HEK293T (cell line): ENCODE measurements at regions not wholly inside any gene's neighbourhood (a gene's known extent, or its start where the extent isn't known, plus 50 kb on each side); places are given as distances from the start of the nearest gene placed in this dataset.

Source experiments
- BHLHE40 ChIP-seq: fragments of 450-650 bp; IDR thresholded peaks from 2 replicates; pipeline ENCODE4 v1.6.1; 2016; ENCODE audit warnings: mild to moderate bottlenecking, moderate library complexity, borderline replicate concordance
- CTBP1 ChIP-seq: fragments of 450-650 bp; IDR thresholded peaks from 2 replicates; pipeline ENCODE4 v1.6.1; 2016; ENCODE audit warnings: borderline replicate concordance
- ELF4 ChIP-seq: fragments of 450-650 bp; IDR thresholded peaks from 2 replicates; pipeline ENCODE4 v1.6.1; 2017; ENCODE audit warnings: antibody characterized with exemption
- FOXA1 ChIP-seq: fragments of 450-650 bp; IDR thresholded peaks from 2 replicates; pipeline ENCODE4 v1.6.1; 2016; ENCODE audit warnings: mild to moderate bottlenecking
- FOXK2 ChIP-seq: fragments of 450-650 bp; IDR thresholded peaks from 2 replicates; pipeline ENCODE4 v1.6.1; 2016; ENCODE audit warnings: mild to moderate bottlenecking
- FOXM1 ChIP-seq: fragments of 450-650 bp; IDR thresholded peaks from 2 replicates; pipeline ENCODE4 v1.6.1; 2017; ENCODE audit warnings: mild to moderate bottlenecking, borderline replicate concordance
- HDGF ChIP-seq: fragments of 450-650 bp; IDR thresholded peaks from 2 replicates; pipeline ENCODE4 v1.6.1; 2017; ENCODE audit warnings: antibody characterized with exemption, borderline replicate concordance
- L3MBTL2 ChIP-seq: fragments of 450-650 bp; conservative IDR thresholded peaks from 2 replicates; pipeline ENCODE4 v1.6.1; 2016; ENCODE audit warnings: mild to moderate bottlenecking
- SP1 ChIP-seq: fragments of 450-650 bp; IDR thresholded peaks from 2 replicates; pipeline ENCODE4 v1.6.1; 2017
- SUZ12 ChIP-seq: fragments of 450-650 bp; IDR thresholded peaks from 2 replicates; pipeline ENCODE4 v1.6.1; 2016; ENCODE audit warnings: mild to moderate bottlenecking
- TARDBP ChIP-seq: fragments of 450-650 bp; IDR thresholded peaks from 2 replicates; pipeline ENCODE4 v1.6.1; 2016
- ZNF384 ChIP-seq: fragments of 450-650 bp; IDR thresholded peaks from 2 replicates; pipeline ENCODE4 v1.6.1; 2016
- TF ChIP-seq, protein P1 (sequence below): fragments of 450-650 bp; IDR thresholded peaks from 2 replicates; pipeline ENCODE4 v1.6.1; 2016

DNA sequence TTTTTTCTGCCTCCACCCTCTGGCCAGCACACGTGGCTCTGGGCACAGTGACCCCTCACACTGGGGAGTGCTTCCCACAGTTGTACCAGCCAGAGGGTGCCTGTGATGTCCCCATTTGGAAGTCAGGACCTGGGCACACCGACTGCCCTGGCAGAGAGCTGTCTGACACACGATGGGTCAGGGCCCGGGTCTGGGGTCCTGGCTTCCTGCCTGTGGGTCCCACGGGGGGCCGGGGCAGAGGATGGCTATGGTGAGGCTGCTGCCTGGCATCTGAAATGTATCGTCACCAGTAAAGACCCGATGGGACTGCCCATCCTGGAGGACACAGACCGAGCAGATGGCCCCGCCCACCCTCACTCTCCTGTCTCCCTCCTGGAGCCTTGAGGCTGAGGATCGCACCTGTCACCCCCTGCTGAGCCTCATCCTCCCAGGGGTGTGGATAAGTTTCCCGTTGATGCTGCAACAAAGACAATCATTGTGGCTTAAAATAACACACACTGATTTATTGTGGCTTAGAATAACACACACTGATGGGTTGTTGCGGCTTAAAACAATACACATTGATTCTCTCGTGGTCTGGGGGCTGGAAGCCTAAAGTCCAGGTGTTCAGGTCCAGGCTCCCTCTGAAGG is 88.8 kb upstream of the TTC34 start:
- TF ChIP-seq BHLHE40, result no peak
- TF ChIP-seq FOXM1, result no peak
- no peak for TF ChIP-seq CTBP1
- TF ChIP-seq FOXK2, result no peak
- no peak for TF ChIP-seq FOXA1
- no peak for TF ChIP-seq ELF4
- no peak for TF ChIP-seq SUZ12
- TF ChIP-seq ZNF384, result no peak
- TF ChIP-seq TARDBP, result no peak
- TF ChIP-seq SP1, result no peak
- TF ChIP-seq, protein P1, sequence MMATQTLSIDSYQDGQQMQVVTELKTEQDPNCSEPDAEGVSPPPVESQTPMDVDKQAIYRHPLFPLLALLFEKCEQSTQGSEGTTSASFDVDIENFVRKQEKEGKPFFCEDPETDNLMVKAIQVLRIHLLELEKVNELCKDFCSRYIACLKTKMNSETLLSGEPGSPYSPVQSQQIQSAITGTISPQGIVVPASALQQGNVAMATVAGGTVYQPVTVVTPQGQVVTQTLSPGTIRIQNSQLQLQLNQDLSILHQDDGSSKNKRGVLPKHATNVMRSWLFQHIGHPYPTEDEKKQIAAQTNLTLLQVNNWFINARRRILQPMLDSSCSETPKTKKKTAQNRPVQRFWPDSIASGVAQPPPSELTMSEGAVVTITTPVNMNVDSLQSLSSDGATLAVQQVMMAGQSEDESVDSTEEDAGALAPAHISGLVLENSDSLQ, result no peak
- TF ChIP-seq HDGF, result no peak
- no peak for TF ChIP-seq L3MBTL2
